ENCODE measurements at regions not wholly inside any gene's neighbourhood (a gene's known extent, or its start where the extent isn't known, plus 50 kb on each side); places are given as distances from the start of the nearest gene placed in this dataset.
"Not testable (repeated sequence)": the region's sequence is repeated elsewhere in the genome, so short reads cannot be mapped to it uniquely, and the experiment has no call there.

- no peak for DNase-seq (ENCODE audit: low read depth in 2 of 2)
These were observed 552.7 kb downstream of the ZNF674 start for GRCh38 chrX:45992402-45993123.

DNA sequence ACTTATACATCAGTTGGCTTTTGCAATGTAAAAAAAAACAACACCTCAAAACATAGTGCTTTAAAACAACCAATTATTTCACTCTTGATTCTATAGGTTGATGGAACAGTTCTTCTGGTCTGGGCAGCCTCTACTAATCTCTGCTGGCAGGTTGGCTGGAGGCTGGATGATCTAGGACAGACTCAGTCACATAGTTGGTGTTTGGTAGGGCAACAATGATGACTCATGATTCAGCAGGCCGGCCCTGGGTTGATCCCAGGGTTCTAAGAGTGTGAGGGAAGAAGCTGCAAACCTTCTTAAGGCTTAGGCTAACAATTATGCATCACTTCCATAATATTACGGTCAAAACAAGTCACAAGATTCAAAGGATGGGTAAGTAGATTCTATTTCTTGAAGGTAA lies 558.2 kb downstream of the ZNF674 start:
- DNase-seq (ENCODE audit: low read depth in 2 of 2), result no peak

DNA sequence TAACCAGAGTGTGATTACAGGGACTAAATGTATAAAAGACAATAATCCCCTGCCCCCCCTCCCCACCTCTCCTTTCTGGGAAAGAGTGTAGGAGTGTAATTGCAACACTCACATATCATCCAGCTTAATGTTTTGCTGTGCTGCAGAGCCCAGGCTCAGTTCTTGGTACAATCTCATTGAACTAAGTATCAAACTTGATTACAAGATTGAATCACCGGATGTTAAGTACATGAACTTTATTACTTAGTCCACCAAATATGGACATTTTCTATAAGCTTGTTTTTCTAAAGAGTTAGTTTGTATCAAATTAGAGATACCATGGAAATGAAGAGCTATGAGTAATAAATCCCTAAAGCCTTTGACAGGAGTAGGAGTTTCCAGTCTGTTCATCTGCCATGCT lies 559.1 kb downstream of the ZNF674 start:
- DNase-seq (ENCODE audit: low read depth in 2 of 2), result no peak

DNA sequence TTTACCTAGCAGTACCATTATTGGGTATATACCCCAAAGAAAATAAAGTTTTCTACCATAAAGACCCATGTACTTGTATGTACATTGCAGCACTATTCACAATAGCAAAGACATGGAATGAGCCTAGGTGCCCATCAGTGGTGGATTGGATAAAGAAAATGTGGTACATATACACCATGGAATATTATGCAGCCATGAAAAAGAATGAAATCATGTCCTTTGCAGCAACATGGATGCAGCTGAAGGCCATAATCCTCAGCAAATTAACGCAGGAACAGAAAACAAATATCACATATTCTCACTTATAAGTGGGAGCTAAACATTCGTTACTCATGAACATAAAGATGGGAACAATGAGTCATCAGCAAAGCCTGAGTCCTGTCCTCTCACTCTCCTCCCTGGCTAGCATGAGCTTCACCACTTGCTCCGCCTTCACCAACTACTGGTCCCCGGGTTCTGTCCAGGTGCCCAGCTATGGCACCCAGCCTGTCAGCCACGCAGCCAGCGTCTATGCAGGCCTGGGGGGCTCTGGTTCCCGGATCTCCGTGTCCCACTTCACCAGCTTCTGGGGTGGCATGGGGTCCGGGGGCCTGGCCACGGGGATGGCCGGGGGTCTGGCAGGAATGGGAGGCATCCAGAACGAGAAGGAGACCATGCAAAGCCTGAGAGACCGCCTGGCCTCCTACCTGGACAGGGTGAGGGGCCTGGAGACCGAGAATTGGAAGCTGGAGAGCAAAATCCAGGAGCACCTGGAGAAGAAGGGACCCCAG lies 562.1 kb downstream of the ZNF674 start:
- not testable (repeated sequence) for DNase-seq (ENCODE audit: low read depth in 2 of 2)

DNA sequence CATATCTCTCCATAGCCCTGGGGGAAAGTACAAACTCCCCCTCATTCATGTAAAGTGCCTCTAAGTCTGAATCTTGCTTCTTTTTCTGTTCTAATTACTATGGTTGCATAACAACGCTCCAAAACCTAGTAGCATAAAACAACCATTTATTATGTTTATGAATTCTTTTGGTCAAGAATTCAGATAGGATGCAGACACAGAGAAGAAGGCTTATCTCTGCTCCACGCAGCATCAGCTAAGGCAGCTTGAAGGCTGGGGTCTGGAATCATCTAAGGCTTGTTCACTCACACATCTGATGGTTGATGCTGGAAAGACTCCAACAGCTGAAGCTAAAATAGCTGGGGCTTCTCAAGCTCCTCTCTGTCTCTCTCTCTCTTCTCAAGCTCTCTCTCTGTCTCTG lies 564.5 kb downstream of the ZNF674 start:
- DNase-seq (ENCODE audit: low read depth in 2 of 2), result no peak

- DNase-seq (ENCODE audit: low read depth in 2 of 2), result no peak
These were observed 569.6 kb downstream of the ZNF674 start for GRCh38 chrX:45975633-45976032.

DNA sequence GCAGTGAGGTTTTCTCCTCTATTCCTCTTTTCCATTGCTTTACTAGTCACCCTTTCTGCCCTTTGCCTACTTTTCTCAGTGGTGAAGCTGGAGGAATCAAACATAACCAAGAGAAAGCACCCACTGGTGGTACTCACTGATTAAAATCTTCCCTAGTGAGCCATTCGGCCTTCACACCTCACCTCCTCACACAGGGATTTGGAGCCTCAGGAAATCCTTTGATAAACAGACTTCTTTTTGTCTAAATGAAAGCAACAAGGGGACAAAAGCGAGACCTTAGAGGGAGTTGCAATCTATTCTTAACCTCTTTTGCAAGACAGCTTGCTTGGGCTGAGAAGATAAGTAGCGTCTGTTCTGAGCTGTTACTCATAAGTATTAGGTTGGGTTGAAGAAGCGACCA lies 572.6 kb downstream of the ZNF674 start:
- no peak for DNase-seq (ENCODE audit: low read depth in 2 of 2)

GRCh38 chrX:45959567-45959966 lies 585.7 kb downstream of the ZNF674 start:
- no peak for DNase-seq (ENCODE audit: low read depth in 2 of 2)

GRCh38 chrX:45956191-45956870 lies 588.9 kb downstream of the ZNF674 start:
- DNase-seq (ENCODE audit: low read depth in 2 of 2), result no peak

DNA sequence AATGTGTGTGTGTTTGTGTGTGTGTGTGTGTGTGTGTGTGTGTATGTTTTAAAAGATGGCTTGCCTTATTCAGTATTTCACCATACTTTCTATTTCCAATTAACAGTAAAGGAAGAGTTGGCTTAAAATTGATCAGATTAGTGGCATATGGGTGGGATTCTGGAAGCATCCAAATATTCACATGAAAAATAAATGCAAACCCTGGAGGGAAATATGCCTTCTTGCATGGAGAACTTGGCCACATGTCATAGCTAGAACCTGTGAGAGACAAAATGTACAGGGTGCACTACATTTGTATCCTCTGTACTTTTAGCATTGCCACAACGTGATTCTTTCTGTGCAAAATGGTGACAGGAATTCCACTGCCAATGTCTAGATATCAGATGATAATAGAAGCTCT lies 589.6 kb downstream of the ZNF674 start:
- DNase-seq (ENCODE audit: low read depth in 2 of 2), result no peak

DNA sequence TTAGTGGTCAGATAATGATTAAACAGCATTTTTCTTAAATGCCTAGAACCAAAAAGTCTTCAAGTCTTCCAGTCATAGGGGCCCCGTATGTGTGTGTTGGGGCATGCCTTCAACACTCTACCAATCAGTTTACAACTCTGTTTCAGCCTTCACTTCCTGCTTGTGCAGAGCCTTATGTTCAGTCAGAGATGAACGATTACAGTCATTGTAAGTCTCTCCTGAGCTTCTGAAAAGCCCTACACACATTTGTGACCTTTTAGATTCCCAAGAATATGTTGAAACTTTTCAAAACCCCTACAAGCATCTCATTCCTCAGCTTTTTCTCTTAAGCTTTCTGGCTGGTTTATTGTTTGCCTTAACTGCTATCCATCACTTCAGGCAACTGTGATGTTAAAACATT lies 591.2 kb downstream of the ZNF674 start:
- DNase-seq (ENCODE audit: low read depth in 2 of 2), result no peak

GRCh38 chrX:45952030-45952429 lies 593.2 kb downstream of the ZNF674 start:
- DNase-seq (ENCODE audit: low read depth in 2 of 2), result no peak

- no peak for DNase-seq (ENCODE audit: low read depth in 2 of 2)
These were observed 609.8 kb downstream of the ZNF674 start for GRCh38 chrX:45935408-45935807.

DNA sequence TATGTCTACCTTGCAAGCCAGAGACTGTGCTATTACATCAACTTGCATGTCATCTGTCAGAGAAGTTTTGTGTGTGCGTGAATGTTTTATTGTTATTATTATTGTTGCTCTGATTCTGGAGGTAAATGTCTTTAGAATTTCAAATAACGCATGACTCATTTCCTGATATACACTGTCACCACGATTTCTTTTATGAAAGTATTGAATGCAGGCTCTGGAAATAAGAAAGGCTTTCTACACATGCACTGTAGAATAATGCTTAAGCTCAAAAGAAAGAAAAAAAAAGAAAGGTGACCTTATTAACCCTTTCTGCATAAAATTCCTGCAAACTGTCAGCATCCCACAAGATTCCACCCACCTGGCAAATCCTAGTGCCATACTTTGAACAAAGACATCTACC lies 632.9 kb downstream of the ZNF674 start:
- no peak for DNase-seq (ENCODE audit: low read depth in 2 of 2)

DNA sequence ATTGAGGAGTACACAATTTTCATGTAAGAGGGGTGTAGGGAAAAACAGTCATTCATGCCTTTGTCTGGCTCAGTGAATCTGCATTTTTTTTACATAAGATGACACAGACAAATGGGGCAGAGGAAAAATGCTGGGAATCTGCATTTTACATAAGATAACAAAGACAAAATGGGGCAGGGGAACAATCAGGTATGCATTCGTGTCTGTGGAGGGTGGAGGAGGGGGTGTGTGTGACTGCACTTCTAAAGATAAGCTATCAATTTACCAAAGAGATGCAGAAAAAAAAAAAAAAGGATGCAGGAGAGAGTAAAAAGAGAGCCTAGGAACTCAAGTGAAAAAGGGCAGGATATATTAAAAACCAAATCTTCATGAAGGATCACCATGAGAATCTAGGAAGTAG lies 637.4 kb downstream of the ZNF674 start:
- DNase-seq (ENCODE audit: low read depth in 2 of 2), result no peak

- DNase-seq (ENCODE audit: low read depth in 2 of 2), result no peak
These were observed 641.4 kb downstream of the ZNF674 start for GRCh38 chrX:45903781-45904201.

DNA sequence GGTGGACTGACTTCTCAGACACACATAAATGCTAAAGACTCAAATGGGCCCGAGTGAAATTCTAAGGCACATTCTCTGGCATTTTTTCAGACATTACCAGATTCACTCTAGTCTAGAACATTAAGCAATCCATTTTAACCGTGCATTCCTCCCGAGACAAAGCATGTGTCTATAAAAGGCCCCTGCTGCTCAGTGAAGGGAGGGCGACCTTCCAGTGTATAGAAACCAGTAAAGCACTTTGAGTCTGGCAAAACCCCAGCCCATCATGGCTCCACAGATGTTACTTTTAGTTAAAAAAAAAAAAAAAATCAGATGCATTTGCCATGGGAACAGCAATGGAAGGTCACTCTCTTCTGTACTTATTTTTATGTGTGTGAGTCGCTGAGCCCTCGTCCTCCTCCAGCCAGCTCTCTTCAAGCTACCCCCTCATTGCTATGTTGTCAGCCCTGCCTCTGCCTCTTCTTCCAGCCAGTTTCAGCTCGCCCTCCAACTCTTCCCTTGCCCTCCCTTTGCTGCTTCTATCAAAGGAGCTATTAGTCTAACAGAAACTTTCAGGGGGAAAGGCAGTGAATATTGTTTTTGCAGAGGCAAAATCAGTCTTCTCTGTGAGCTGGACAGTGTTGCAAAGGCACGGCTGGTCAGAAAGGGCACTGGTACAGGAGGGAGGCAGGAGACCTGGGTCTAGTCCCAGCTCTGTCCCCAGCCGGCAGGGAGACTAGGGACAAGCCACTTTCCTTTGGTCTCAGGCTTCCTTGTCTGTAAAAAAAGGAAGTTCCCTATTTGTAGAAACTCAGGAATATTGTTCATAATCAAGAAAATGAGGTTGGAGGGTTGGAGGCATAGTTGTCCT lies 644.2 kb downstream of the ZNF674 start:
- no peak for DNase-seq (ENCODE audit: low read depth in 2 of 2)

GRCh38 chrX:45894864-45895645 lies 650.2 kb downstream of the ZNF674 start:
- no peak for DNase-seq (ENCODE audit: low read depth in 2 of 2)

DNA sequence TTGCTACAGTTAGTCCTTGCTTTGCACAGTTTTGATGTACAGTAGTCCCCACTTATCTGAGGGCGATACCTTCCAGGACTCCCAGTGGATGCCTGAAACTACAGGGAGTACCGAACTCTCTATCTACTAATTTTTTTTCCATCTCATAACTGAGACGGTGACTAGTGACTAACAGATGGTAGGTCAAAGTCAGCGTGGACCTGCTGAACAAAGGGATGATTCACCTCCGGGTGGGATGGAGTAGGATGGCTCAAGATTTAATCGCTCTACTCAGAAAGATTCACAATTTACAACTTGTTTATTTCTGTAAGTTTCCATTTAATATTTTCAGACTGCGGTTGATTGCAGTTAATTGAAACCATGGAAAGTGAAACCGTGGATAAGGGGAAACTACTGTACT lies 655.8 kb downstream of the ZNF674 start:
- no peak for DNase-seq (ENCODE audit: low read depth in 2 of 2)

DNA sequence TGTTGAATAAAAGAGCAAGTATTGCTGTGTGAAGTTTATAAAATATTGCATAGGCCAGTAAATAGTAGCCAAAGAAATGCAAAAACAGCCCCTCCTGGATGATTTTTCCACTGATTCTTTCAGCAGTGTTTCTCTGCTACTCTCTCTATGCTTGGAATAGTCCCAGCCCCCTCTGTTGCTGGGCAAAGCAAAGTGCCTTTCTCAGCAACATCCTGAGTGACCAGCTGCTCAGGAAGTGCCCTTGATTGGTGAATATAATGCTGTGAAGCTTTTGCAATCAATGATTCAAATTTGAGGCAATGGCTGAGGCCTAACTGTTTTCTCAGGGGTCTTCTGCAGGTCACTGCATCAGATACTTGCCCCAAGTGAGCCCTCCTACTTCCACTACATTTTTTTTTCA lies 656.7 kb downstream of the ZNF674 start:
- no peak for DNase-seq (ENCODE audit: low read depth in 2 of 2)

DNA sequence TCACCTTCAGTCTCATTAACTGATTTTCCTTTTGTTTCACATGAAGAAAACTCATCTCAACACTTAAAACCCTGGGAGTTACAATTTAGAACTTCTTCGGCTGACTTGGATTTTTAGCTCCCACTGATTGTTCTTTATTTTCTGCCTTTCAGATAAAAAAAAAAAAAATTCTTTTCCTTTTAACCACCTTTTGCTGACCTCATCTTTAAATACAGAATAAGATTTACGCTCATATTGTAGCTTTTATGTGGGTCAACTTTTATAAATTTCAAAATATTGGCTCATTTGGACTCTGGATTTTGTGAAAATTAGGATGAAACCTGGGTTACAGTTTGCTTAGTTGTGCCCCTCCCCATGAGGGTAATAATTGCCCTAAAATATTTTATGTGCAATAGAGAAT lies 659.3 kb downstream of the ZNF674 start:
- DNase-seq (ENCODE audit: low read depth in 2 of 2), result no peak
